Endothelial cell of umbilical vein (primary cell): ENCODE measurements at regions not wholly inside any gene's neighbourhood (a gene's known extent, or its start where the extent isn't known, plus 50 kb on each side); places are given as distances from the start of the nearest gene placed in this dataset.

Source experiments
- BruUV-seq: library from RNA; stranded (reverse); fragments of 400-500 nt; replicated peaks from 2 replicates; lab custom pipeline; 2021; lab: Mats Ljungman, UMichigan
- CTCF ChIA-PET: fragments of 300-600, 350-600 bp; sonication (Branson Sonifier 250); formaldehyde crosslinking; loops from one replicate; lab custom pipeline; 2021; ENCODE audit warnings: antibody characterized with exemption, inconsistent platforms; lab: Charles Lee
- POLR2A ChIA-PET: fragments of 300-600, 350-600 bp; sonication (Branson Sonifier 250); formaldehyde crosslinking; loops from one replicate; lab custom pipeline; 2021; ENCODE audit warnings: antibody characterized with exemption, inconsistent platforms; lab: Charles Lee
- DNase-seq: peaks from one replicate; pipeline ENCODE4 v3.0.0-alpha.2; 2011; ENCODE audit warnings: low read depth, low spot score
- FAIRE-seq: peaks from 2 replicates; lab custom pipeline; 2011; peaks lifted over from hg19 to GRCh38; lab: Jason Lieb, UNC
- H2AFZ ChIP-seq: 2 replicates; pipeline ENCODE4 v1.6.0; 2012; ENCODE audit warnings: low read depth, low read length, control low read depth, inconsistent platforms
- H3K27ac ChIP-seq: 2 replicates; pipeline ENCODE4 v1.5.1; 2011; ENCODE audit warnings: low read depth, mild to moderate bottlenecking, control low read depth, low read length, moderate library complexity; ENCODE audit not compliant: insufficient read depth
- H3K27me3 ChIP-seq, 2 experiments: 2 replicates each; pipeline versions ENCODE4 v1.6.0 to v1.6.1; 2011; ENCODE audit warnings: low read length in 2 of 2, mixed read lengths in 1 of 2; ENCODE audit not compliant: control insufficient read depth in 2 of 2, insufficient read depth in 2 of 2
- H3K36me3 ChIP-seq, 2 experiments: 2 replicates in 1 of 2; 3 replicates in 1 of 2; pipeline ENCODE4 v1.5.1; 2011; ENCODE audit warnings: low read length in 2 of 2, mild to moderate bottlenecking in 1 of 2, moderate library complexity in 1 of 2; ENCODE audit not compliant: control insufficient read depth in 2 of 2, insufficient read depth in 2 of 2; ENCODE audit errors: extremely low read depth in 1 of 2
- H3K4me1 ChIP-seq: 3 replicates; pipeline ENCODE4 v1.5.1; 2011; ENCODE audit warnings: mild to moderate bottlenecking, low read length; ENCODE audit not compliant: control insufficient read depth, insufficient read depth; ENCODE audit errors: extremely low read depth
- H3K4me2 ChIP-seq: 2 replicates; pipeline ENCODE4 v1.6.1; 2011; ENCODE audit warnings: low read length, control low read depth, mixed read lengths; ENCODE audit not compliant: insufficient read depth
- H3K4me3 ChIP-seq, 3 experiments: fragments of 200-600 bp in 1 of 3; sonication (generic), shearing (Covaris generic) in 1 of 3; replicated peaks in 1 of 3; 2 replicates each; pipeline ENCODE4 v1.5.1; 2011 to 2016; ENCODE audit warnings: control low read depth in 3 of 3, low read length in 3 of 3, mild to moderate bottlenecking in 2 of 3, inconsistent platforms in 1 of 3, low read depth in 1 of 3, moderate library complexity in 1 of 3; ENCODE audit not compliant: insufficient read depth in 1 of 3
- H3K79me2 ChIP-seq: 2 replicates; pipeline ENCODE4 v1.6.0; 2012; ENCODE audit warnings: low read length, inconsistent platforms; ENCODE audit not compliant: control insufficient read depth, insufficient read depth
- H3K9ac ChIP-seq: replicated peaks from 2 replicates; pipeline ENCODE3; 2011; ENCODE audit warnings: low read length, control low read depth; ENCODE audit not compliant: insufficient read depth; ENCODE audit errors: extremely low read depth
- H3K9me1 ChIP-seq: replicated peaks from 3 replicates; pipeline ENCODE4 v1.6.0; 2011; ENCODE audit warnings: mild to moderate bottlenecking, low read length; ENCODE audit not compliant: control insufficient read depth, insufficient read depth; ENCODE audit errors: extremely low read depth
- H3K9me3 ChIP-seq: replicated peaks from 2 replicates; pipeline ENCODE4 v1.5.1; 2012; ENCODE audit warnings: low read length, inconsistent platforms; ENCODE audit not compliant: control insufficient read depth, insufficient read depth
- H4K20me1 ChIP-seq: replicated peaks from 2 replicates; pipeline ENCODE3; 2011; ENCODE audit warnings: mild to moderate bottlenecking, low read length; ENCODE audit not compliant: control insufficient read depth, insufficient read depth; ENCODE audit errors: extremely low read depth
- EZH2 ChIP-seq: IDR thresholded peaks from 2 replicates; pipeline ENCODE4 v1.6.1; 2012; ENCODE audit warnings: borderline replicate concordance, low read depth, mild to moderate bottlenecking, moderate library complexity, low read length, inconsistent platforms; ENCODE audit not compliant: severe bottlenecking
- FOS ChIP-seq: IDR thresholded peaks from 2 replicates; pipeline ENCODE4 v1.6.1; 2011; ENCODE audit warnings: mild to moderate bottlenecking, low read length, moderate library complexity, borderline replicate concordance; ENCODE audit not compliant: insufficient read depth
- GATA2 ChIP-seq: IDR thresholded peaks from 2 replicates; pipeline ENCODE4 v1.7.0; 2011; ENCODE audit warnings: low read depth, mild to moderate bottlenecking, moderate library complexity, mixed read lengths, low read length; ENCODE audit not compliant: insufficient read length, insufficient read depth
- JUN ChIP-seq: IDR thresholded peaks from 2 replicates; pipeline ENCODE4 v1.6.1; 2011; ENCODE audit warnings: borderline replicate concordance, low read depth; ENCODE audit not compliant: insufficient read length, insufficient read depth
- MYC ChIP-seq: IDR thresholded peaks from one replicate; pipeline ENCODE4 v1.6.1; 2011; ENCODE audit warnings: mild to moderate bottlenecking, low read depth, low read length
- POLR2A ChIP-seq: IDR thresholded peaks from 2 replicates; pipeline ENCODE4 v1.6.1; 2012; ENCODE audit warnings: low read depth, mild to moderate bottlenecking, control low read depth, low read length
- POLR2AphosphoS5 ChIP-seq: IDR thresholded peaks from 2 replicates; pipeline ENCODE4 v1.6.1; 2012; ENCODE audit warnings: low read depth, mild to moderate bottlenecking, control low read depth, low read length, moderate library complexity; ENCODE audit not compliant: insufficient read depth
- dilution Hi-C: fragments of 300-500 bp; cut with MboI; formaldehyde crosslinking; loops from one replicate; pipeline ENCODE4 v1.15.0; 2019; ENCODE audit warnings: low sequenced_read_pairs; ENCODE audit not compliant: extremely low pct_ligation_motif_present
- intact Hi-C: fragments of 100-400 bp; cut with micrococcal nuclease; formaldehyde crosslinking; loops from one replicate; pipeline ENCODE4 v1.10.0; 2022
- TF ChIP-seq, protein P1 (sequence below): IDR thresholded peaks from 2 replicates; pipeline ENCODE4 v1.6.1; 2011; ENCODE audit not compliant: insufficient read depth, insufficient read length
- TF ChIP-seq, protein P2 (sequence below), 2 donors: IDR thresholded peaks; 1 replicate in 1 of 2; 2 replicates in 1 of 2; pipeline ENCODE4 v1.5.1; 2011; ENCODE audit warnings: low read length in 2 of 2, mild to moderate bottlenecking in 2 of 2, moderate library complexity in 2 of 2, control low read depth in 1 of 2, inconsistent platforms in 1 of 2, low read depth in 1 of 2; ENCODE audit not compliant: insufficient read depth in 1 of 2; ENCODE audit errors: extremely low read depth in 1 of 2

DNA sequence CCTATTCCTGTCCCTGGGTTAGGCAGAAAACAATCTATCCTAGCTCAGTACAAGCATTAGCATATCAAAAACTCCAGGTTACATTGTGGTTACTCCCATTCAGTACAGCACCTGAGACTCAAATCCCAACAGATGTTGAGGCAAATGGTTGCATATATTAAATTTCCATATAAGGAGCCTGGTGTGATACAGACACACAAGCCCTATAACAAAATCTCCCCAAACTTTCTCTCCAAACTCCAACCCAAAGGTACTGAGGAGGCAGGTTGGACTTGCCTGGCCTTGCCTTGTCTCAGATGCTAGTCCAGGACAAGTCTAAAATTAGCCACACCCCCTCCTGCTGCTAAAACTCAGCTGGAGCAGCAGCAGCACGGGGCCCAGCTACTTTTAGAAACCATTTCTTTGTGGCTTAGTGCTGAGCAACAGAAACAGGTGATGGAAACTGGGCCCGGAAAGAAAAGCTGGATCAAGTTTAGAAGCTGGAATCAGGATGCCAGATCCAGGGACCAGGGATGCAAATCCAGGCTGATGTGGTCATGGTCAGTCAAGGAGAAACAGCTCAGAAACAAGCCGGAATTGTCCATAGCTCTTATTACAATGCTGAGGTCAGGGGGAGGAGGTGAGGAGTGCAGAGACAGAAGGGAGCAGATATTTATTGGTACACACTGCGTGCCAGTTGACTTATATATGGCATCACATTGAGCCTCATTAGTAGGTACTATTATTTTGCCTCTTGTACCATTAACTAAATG lies 73.7 kb upstream of the AMOTL1 start:
- H3K4me1 ChIP-seq: no peaks in the 10 kb centered on the region
- H3K9ac ChIP-seq: no peak overlapping the region
- no peak overlapping the region for H3K4me3 ChIP-seq
- H3K4me2 ChIP-seq: no peak overlapping the region
- intact Hi-C loops: no loop called here
- FAIRE-seq (no peak), DNase-seq (no peak)
- no peaks in the 10 kb centered on the region for H3K79me2 ChIP-seq
- CTCF ChIA-PET: interaction anchor here (0.9 kb wide), 1 partner anchor 13 kb away, joined by 3 read pairs; no protein-coding TSS in a partner anchor
- no peak overlapping the region for H3K27ac ChIP-seq
- TF ChIP-seq JUN: no peak
- TF ChIP-seq POLR2A: no peak
- TF ChIP-seq FOS: no peak
- no peak for TF ChIP-seq GATA2
- TF ChIP-seq, protein P1, sequence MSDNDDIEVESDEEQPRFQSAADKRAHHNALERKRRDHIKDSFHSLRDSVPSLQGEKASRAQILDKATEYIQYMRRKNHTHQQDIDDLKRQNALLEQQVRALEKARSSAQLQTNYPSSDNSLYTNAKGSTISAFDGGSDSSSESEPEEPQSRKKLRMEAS: no peak
- no peak for TF ChIP-seq EZH2
- no peaks in the 10 kb centered on the region for H3K9me1 ChIP-seq
- H2AFZ ChIP-seq: no peak overlapping the region
- no peaks in the 10 kb centered on the region for H4K20me1 ChIP-seq
- no peaks in the 10 kb centered on the region for H3K36me3 ChIP-seq
- dilution Hi-C loops: no loop called here
- no peaks in the 10 kb centered on the region for H3K9me3 ChIP-seq
- no TSS peak for BruUV-seq
- POLR2A ChIA-PET: interaction anchor here (0.6 kb wide), 1 partner anchor 272 kb away, joined by 7 read pairs; no protein-coding TSS in a partner anchor
- H3K27me3 ChIP-seq: peaks cover 0 to 14% of the 10 kb centered on the region in 2 experiments

DNA sequence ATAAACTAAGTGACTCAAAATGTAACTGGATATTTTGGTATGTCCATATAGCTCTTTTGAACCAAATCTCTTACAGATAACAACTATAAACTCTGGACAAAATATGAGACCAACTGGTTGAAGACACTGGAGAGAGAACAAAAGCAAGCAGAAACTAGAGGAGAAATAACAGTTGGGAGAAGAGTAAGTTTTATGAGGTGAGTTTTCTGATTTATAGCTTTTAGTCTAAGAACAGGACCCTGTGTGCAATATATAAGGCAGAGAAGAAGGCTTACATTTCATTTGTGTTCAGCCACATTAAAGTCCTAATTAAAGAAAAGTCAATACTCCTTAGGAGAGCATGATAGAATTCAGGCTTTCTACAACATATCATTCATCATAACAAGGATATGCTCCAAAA lies 71.0 kb upstream of the AMOTL1 start:
- no TSS peak for BruUV-seq
- CTCF ChIA-PET: interaction anchor here (0.8 to 1.3 kb wide), 2 partner anchors 13 to 15 kb away, joined by 3 to 4 read pairs; no protein-coding TSS in a partner anchor
- H3K4me3 ChIP-seq: no peak overlapping the region
- FAIRE-seq (no peak), DNase-seq (no peak)
- no peaks in the 10 kb centered on the region for H3K4me1 ChIP-seq
- no peaks in the 10 kb centered on the region for H4K20me1 ChIP-seq
- no peaks in the 10 kb centered on the region for H3K79me2 ChIP-seq
- H3K9me3 ChIP-seq: no peaks in the 10 kb centered on the region
- peaks cover 3 to 18% of the 10 kb centered on the region in 2 experiments for H3K27me3 ChIP-seq
- dilution Hi-C loops (no loop called here), intact Hi-C loops (no loop called here)
- POLR2A ChIA-PET: no interaction called here
- no peak overlapping the region for H3K27ac ChIP-seq
- no peaks in the 10 kb centered on the region for H3K36me3 ChIP-seq
- H2AFZ ChIP-seq: no peak overlapping the region
- TF ChIP-seq, protein P1: no peak
- TF ChIP-seq FOS (no peak), POLR2AphosphoS5 (no peak), MYC (no peak), JUN (no peak), POLR2A (no peak), EZH2 (no peak), GATA2 (no peak)
- TF ChIP-seq, protein P2, sequence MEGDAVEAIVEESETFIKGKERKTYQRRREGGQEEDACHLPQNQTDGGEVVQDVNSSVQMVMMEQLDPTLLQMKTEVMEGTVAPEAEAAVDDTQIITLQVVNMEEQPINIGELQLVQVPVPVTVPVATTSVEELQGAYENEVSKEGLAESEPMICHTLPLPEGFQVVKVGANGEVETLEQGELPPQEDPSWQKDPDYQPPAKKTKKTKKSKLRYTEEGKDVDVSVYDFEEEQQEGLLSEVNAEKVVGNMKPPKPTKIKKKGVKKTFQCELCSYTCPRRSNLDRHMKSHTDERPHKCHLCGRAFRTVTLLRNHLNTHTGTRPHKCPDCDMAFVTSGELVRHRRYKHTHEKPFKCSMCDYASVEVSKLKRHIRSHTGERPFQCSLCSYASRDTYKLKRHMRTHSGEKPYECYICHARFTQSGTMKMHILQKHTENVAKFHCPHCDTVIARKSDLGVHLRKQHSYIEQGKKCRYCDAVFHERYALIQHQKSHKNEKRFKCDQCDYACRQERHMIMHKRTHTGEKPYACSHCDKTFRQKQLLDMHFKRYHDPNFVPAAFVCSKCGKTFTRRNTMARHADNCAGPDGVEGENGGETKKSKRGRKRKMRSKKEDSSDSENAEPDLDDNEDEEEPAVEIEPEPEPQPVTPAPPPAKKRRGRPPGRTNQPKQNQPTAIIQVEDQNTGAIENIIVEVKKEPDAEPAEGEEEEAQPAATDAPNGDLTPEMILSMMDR (IDR thresholded peaks at IDR 0.05; ENCODE audit: extremely low read depth in 1 of 2, insufficient read depth in 1 of 2, low read depth in 1 of 2, low read length in 2 of 2): no peak
- no peaks in the 10 kb centered on the region for H3K9me1 ChIP-seq
- H3K4me2 ChIP-seq: no peak overlapping the region
- no peak overlapping the region for H3K9ac ChIP-seq
